CD4-positive, CD25-positive, alpha-beta regulatory T cell (primary cell): ENCODE measurements at regions not wholly inside any gene's neighbourhood (a gene's known extent, or its start where the extent isn't known, plus 50 kb on each side); places are given as distances from the start of the nearest gene placed in this dataset.
A peak's percentile ranks its signal among the peaks of the same experiment; 100 is the strongest.

Experiments used
- ATAC-seq, 2 donors: fragments of 150-1000 bp; cut with Tn5 transposase; one replicate each; pipeline ENCODE4 v1.10.0; 2021; ENCODE audit warnings: low read depth in 2 of 2, moderate number of reproducible peaks in 2 of 2, moderate library complexity in 1 of 2
- DNase-seq, 3 donors: peaks; one replicate each; pipeline versions ENCODE4 v3.0.0 to v3.0.0-alpha.2; 2012 to 2022; ENCODE audit warnings: mixed read lengths in 1 of 3
- H3K27ac ChIP-seq: one replicate; pipeline ENCODE4 v1.7.0; 2013; ENCODE audit warnings: mild to moderate bottlenecking, low read length; ENCODE audit not compliant: insufficient read depth, poor library complexity, severe bottlenecking
- H3K27me3 ChIP-seq: one replicate; pipeline ENCODE4 v1.7.0; 2013; ENCODE audit warnings: low read length; ENCODE audit not compliant: control insufficient read depth, insufficient read depth
- H3K36me3 ChIP-seq: one replicate; pipeline ENCODE4 v1.7.0; 2013; ENCODE audit warnings: mild to moderate bottlenecking, low read length, moderate library complexity; ENCODE audit not compliant: control insufficient read depth, insufficient read depth
- H3K4me1 ChIP-seq: 2 replicates; pipeline ENCODE4 v1.7.0; 2013; ENCODE audit warnings: mild to moderate bottlenecking, low read length; ENCODE audit not compliant: insufficient read depth, control insufficient read depth, poor library complexity, severe bottlenecking
- H3K4me3 ChIP-seq: one replicate; pipeline ENCODE4 v1.7.0; 2013; ENCODE audit warnings: low read depth, mild to moderate bottlenecking, low read length, moderate library complexity
- H3K9me3 ChIP-seq, 2 experiments: 1 replicate in 1 of 2; 2 replicates in 1 of 2; pipeline ENCODE4 v1.7.0; 2013; ENCODE audit warnings: low read length in 2 of 2, mild to moderate bottlenecking in 1 of 2, moderate library complexity in 1 of 2; ENCODE audit not compliant: control insufficient read depth in 2 of 2
- H3K27ac Mint-ChIP-seq, 3 donors: one replicate each; pipeline ENCODE4 v1.8.0; 2020 to 2022; ENCODE audit warnings: mild to moderate bottlenecking in 3 of 3, mixed read lengths in 3 of 3, moderate library complexity in 2 of 3
- H3K27me3 Mint-ChIP-seq: one replicate; pipeline ENCODE4 v1.8.0; 2022; ENCODE audit warnings: mild to moderate bottlenecking, mixed read lengths
- H3K36me3 Mint-ChIP-seq: one replicate; pipeline ENCODE4 v1.8.0; 2020; ENCODE audit warnings: mixed read lengths
- H3K4me1 Mint-ChIP-seq, 4 donors: one replicate each; pipeline ENCODE4 v1.8.0; 2020 to 2022; ENCODE audit warnings: mixed read lengths in 4 of 4, mild to moderate bottlenecking in 1 of 4
- H3K4me3 Mint-ChIP-seq, 4 donors: one replicate each; pipeline ENCODE4 v1.8.0; 2020 to 2022; ENCODE audit warnings: mild to moderate bottlenecking in 4 of 4, mixed read lengths in 4 of 4, moderate library complexity in 3 of 4
- H3K9me3 Mint-ChIP-seq, 7 donors: one replicate each; pipeline ENCODE4 v1.8.0; 2020 to 2022; ENCODE audit warnings: mixed read lengths in 7 of 7, mild to moderate bottlenecking in 3 of 7, moderate library complexity in 2 of 7

DNA sequence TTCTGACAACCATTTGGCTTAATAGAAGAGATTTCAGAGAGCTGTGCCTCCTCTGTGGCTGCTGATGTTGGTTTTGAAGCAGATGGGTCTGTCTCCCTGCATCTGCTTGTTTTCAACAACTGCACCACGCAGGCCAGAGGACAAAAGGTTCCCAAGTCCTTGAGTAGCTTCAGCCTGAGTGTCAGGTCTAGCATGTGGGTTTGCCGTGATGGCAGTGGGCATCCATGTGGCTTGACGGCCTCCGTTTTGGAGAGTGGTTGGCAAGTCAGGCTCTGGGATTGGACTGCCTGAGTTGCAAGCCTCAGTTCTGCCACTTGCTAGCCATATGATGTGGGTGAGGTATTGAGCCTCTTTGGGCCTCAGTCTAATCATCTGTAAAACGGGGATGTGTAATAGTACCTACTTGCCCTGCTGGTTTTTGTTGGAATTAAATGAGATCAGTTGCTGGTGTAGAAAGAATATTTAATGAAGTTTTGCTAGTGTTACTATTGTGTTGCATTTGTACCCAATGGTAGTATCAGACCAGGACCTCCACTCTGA, 119.8 kb upstream of the CPEB4 start:
- Mint-ChIP-seq H3K4me3 (no peak overlapping the region), H3K4me1 (peaks cover 0 to 14% (median 7%) of the 10 kb centered on the region in 4 donors), H3K27me3 (no peaks in the 10 kb centered on the region), H3K9me3 (peaks cover 0 to 2% (median 0%) of the 10 kb centered on the region in 7 donors), H3K36me3 (no peaks in the 10 kb centered on the region), H3K27ac (no peak overlapping the region)
- DNase-seq (no peak), ATAC-seq (no peak)
- H3K27me3 ChIP-seq = no peaks in the 10 kb centered on the region
- H3K4me1 ChIP-seq = peaks cover 9% of the 10 kb centered on the region
- H3K36me3 ChIP-seq = no peaks in the 10 kb centered on the region
- no peak overlapping the region for H3K4me3 ChIP-seq
- H3K27ac ChIP-seq = no peak overlapping the region
- H3K9me3 ChIP-seq = no peaks in the 10 kb centered on the region

DNA sequence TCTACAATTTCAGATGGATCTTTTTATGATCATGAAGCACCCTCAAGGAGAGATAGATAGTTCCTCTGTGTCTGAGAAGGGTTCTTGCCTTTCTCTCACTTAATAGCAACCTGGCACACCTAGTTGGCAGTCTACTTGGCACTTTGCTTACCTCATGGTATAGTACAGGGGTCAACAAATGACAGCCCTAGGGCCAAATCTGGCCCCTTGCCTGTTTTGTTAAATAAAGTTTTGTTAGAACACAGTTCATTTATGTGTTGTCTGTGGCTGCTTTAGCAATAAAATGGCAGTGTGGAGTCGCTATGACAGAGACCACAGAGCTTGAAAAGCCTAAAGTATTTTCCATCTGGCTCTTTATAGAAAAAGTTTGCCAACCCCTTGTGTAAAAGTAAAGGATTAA, 119.3 kb upstream of the CPEB4 start:
- no peaks in the 10 kb centered on the region for H3K36me3 ChIP-seq
- no peak overlapping the region for H3K4me3 ChIP-seq
- no peaks in the 10 kb centered on the region for H3K9me3 ChIP-seq
- Mint-ChIP-seq H3K9me3 (peaks cover 0 to 2% (median 0%) of the 10 kb centered on the region in 7 donors), H3K4me1 (peaks cover 0 to 14% (median 7%) of the 10 kb centered on the region in 4 donors), H3K4me3 (no peak overlapping the region), H3K27ac (no peak overlapping the region), H3K27me3 (no peaks in the 10 kb centered on the region), H3K36me3 (no peaks in the 10 kb centered on the region)
- peaks cover 9% of the 10 kb centered on the region for H3K4me1 ChIP-seq
- H3K27ac ChIP-seq = no peak overlapping the region
- DNase-seq (no peak), ATAC-seq (no peak)
- no peaks in the 10 kb centered on the region for H3K27me3 ChIP-seq

DNA sequence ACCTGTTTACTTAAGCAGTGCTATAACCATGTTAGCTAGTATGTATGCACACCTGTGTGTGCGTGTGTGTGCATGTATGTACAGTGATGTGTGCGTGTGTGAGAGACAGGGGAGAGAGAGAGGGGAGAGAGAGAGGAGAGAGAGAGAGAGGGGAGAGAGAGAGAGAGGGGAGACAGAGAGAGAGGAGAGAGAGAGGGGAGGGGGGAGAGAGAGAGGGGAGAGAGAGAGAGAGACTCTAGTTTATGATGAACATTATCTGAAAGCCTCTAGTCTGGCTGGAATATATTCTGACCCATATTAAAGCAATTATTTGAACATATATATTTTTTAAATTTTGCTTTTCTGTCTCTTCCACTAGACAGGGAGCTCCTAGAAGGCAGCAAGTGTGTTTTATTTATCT, 117.5 kb upstream of the CPEB4 start:
- DNase-seq (no peak), ATAC-seq (no peak)
- no peak overlapping the region for H3K4me3 ChIP-seq
- no peaks in the 10 kb centered on the region for H3K9me3 ChIP-seq
- H3K4me1 ChIP-seq = no peaks in the 10 kb centered on the region
- Mint-ChIP-seq H3K27ac (no peak overlapping the region), H3K36me3 (no peaks in the 10 kb centered on the region), H3K4me3 (no peak overlapping the region), H3K9me3 (peaks cover 0 to 2% (median 0%) of the 10 kb centered on the region in 7 donors), H3K27me3 (no peaks in the 10 kb centered on the region), H3K4me1 (peaks cover 0 to 5% (median 1%) of the 10 kb centered on the region in 4 donors)
- H3K27ac ChIP-seq = no peak overlapping the region
- H3K36me3 ChIP-seq = no peaks in the 10 kb centered on the region
- no peaks in the 10 kb centered on the region for H3K27me3 ChIP-seq

DNA sequence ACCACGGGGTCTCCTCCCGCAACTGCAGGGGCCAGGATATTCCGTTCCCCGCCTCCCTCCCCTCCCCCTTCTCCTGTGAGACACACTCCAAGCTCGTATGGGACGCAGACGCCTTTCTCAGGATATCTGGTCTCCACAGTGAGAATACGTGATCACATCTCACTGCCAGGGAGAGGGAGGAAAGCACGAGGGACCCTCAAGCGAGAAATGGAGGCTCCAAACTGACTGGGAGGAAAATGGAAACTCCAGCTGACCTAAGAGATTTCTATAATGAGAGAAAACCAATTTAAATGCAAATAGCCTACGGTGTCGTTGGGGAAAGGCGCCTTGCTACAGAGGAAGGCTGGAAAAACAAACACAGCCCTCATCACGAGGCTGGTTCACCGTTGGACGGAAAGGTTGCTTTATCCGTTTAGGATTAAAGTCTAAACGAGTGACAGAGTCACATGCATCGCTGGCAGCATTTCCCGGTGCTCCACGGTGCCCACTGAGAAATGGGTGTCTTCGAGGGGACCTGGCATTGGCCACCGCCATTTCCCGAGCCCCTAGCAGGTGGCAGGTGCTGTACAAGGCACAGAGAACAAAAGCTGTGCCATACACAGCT, 116.9 kb upstream of the CPEB4 start:
- H3K4me1 ChIP-seq = no peaks in the 10 kb centered on the region
- Mint-ChIP-seq H3K9me3 (peaks cover 0 to 2% (median 0%) of the 10 kb centered on the region in 7 donors), H3K4me3 (no peak overlapping the region), H3K27ac (peak overlapping the region in 1 of 3 donors; percentile 55), H3K27me3 (no peaks in the 10 kb centered on the region), H3K4me1 (peaks cover 0 to under 1% (median 0%) of the 10 kb centered on the region in 4 donors), H3K36me3 (no peaks in the 10 kb centered on the region)
- H3K27me3 ChIP-seq = no peaks in the 10 kb centered on the region
- H3K36me3 ChIP-seq = no peaks in the 10 kb centered on the region
- no peak overlapping the region for H3K27ac ChIP-seq
- ATAC-seq (no peak), DNase-seq (no peak)
- H3K4me3 ChIP-seq = no peak overlapping the region
- H3K9me3 ChIP-seq = no peaks in the 10 kb centered on the region

DNA sequence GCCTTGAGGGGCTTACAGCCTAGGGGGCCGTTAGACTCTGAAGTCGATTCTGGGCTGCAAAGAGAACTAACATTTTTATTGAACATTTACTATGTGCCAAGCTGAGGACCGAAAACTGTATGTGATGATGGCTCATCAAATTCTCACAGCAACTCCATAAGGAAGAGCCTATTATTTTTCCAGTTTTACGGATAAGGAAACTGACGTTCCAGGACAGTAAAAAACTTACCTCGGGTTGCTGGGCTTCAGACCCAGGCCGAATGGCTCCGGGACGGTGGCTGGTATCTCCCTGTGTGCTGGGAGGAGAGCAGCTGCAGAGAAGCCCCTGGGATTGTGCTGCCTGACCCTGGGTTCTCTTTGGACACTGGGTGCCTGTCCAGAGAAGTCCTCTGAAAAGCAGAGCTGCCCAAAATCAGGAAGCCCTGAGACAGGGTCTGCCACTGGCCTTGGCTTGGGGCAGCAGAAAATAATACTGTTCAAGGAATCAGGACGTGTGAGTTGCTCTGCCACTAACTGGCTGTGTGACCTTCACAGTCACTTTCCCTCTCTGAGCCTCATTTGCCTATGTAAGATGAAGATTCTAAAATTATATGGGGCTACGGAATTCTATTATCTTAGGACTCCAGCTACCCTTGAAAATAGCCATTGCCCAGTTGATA, 116.3 kb upstream of the CPEB4 start:
- Histone ChIP-seq H3K9me3 (no peaks in the 10 kb centered on the region), H3K27me3 (no peaks in the 10 kb centered on the region), H3K36me3 (no peaks in the 10 kb centered on the region), H3K27ac (no peak overlapping the region), H3K4me1 (no peaks in the 10 kb centered on the region), H3K4me3 (no peak overlapping the region)
- Mint-ChIP-seq H3K36me3 (no peaks in the 10 kb centered on the region), H3K27ac (no peak overlapping the region), H3K27me3 (no peaks in the 10 kb centered on the region), H3K4me3 (no peak overlapping the region), H3K4me1 (no peaks in the 10 kb centered on the region), H3K9me3 (peaks cover 0 to 2% (median 0%) of the 10 kb centered on the region in 7 donors)
- ATAC-seq (no peak), DNase-seq (no peak)

DNA sequence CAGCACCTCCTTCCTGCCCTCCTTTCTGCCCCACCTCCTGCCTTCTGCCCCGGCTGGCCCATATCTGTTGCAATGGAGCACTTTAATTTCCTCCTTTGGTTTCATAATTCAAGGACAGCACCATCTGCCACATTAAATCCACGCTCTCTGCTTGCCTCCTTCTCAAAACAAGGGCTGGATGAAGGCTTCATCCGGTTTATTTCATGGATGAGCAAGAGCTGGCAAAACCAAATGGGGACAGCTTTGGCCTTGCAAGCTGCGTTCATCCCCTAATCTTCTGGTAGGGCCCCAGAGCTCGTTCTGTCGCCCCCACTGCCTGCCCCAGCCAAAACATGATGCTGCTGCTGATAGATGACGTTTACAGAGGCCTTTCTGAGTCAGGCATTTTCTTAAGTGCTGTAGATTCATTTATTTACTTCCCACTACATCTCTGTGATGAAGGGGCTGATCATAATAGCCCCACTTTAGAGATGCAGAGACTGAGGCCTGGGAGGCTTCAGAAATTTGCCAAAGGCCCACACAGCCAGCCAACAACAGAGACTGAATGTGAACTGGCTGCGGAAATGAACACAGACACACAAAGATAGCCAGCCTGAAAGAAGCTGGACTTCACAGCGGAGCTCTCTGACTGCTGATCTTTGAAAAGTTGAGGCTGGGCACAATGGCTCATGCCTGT, 115.6 kb upstream of the CPEB4 start:
- ATAC-seq (no peak), DNase-seq (no peak)
- Mint-ChIP-seq H3K4me1 (peaks cover 0 to 1% (median 0%) of the 10 kb centered on the region in 4 donors), H3K36me3 (no peaks in the 10 kb centered on the region), H3K4me3 (peak overlapping the region in 1 of 4 donors; percentile 21), H3K27ac (no peak overlapping the region), H3K27me3 (no peaks in the 10 kb centered on the region), H3K9me3 (peaks cover 0 to 2% (median 0%) of the 10 kb centered on the region in 7 donors)
- Histone ChIP-seq H3K4me3 (no peak overlapping the region), H3K36me3 (no peaks in the 10 kb centered on the region), H3K4me1 (no peaks in the 10 kb centered on the region), H3K27ac (no peak overlapping the region), H3K9me3 (no peaks in the 10 kb centered on the region), H3K27me3 (no peaks in the 10 kb centered on the region)

DNA sequence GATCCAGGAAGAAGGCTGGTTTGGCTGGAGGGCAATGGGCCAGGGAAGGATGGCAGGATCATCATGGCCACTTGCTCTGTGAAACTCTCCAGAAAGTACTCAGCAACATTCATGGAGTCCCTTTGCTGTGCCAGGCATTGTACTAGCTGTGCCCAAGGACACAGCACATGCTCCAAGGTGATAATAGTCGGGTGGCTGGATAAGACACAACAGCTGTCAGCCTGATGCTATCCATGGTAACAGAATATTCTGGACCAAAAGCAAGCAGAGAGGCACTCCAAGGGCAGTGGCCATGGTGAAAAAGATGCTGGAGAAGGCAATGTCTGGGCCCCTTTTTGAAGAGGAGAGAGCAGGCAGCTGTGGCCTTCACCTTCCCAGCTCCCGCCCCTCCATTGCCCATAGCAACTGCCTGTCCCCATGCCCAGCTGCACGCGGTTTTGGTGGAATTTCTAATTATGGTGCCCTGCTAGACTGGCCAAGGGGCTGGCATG, 113.8 kb upstream of the CPEB4 start:
- ATAC-seq = no peak
- peaks cover 0 to 2% (median 0%) of the 10 kb centered on the region in 7 donors for H3K9me3 Mint-ChIP-seq
- H3K27ac ChIP-seq = no peak overlapping the region
- no peak for DNase-seq
- peaks cover 0 to 8% (median 3%) of the 10 kb centered on the region in 4 donors for H3K4me1 Mint-ChIP-seq
- no peaks in the 10 kb centered on the region for H3K36me3 Mint-ChIP-seq
- H3K4me1 ChIP-seq = no peaks in the 10 kb centered on the region
- H3K4me3 ChIP-seq = no peak overlapping the region
- H3K4me3 Mint-ChIP-seq = no peak overlapping the region
- no peak overlapping the region for H3K27ac Mint-ChIP-seq
- no peaks in the 10 kb centered on the region for H3K36me3 ChIP-seq
- H3K9me3 ChIP-seq = no peaks in the 10 kb centered on the region
- H3K27me3 ChIP-seq = no peaks in the 10 kb centered on the region
- H3K27me3 Mint-ChIP-seq = no peaks in the 10 kb centered on the region
